GM19239 (cell line): ENCODE measurements at regions not wholly inside any gene's neighbourhood (a gene's known extent, or its start where the extent isn't known, plus 50 kb on each side); places are given as distances from the start of the nearest gene placed in this dataset.

ENCODE experiments used
- DNase-seq: peaks from one replicate; pipeline ENCODE4 v3.0.0; 2011; ENCODE audit warnings: low spot score; ENCODE audit not compliant: insufficient read length
- FAIRE-seq: peaks from 2 replicates; lab custom pipeline; 2011; peaks lifted over from hg19 to GRCh38; lab: Jason Lieb, UNC

GRCh38 chr2:239773228-239774141, 251.7 kb downstream of the NDUFA10 start:
- no peak for FAIRE-seq
- no peak for DNase-seq

DNA sequence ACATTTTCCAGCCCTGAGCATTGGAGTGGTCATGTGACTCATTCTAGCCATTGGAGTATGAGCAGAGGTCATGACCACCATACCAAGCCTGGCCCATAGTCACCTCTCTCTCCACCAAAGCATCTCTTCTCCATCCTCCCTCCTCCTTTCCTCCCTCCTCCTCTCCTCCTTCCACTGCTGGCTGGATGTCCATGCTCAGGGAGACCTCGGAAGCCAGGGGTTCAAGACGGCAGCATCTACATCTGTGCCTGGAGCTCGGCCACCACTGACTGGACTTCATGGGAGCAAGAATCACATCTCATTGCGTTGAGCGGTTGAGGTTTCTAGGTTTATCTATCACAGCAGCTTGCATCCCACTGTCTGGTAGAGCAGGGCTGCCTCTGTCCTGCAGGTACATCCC, 252.4 kb downstream of the NDUFA10 start:
- FAIRE-seq (no peak), DNase-seq (no peak)

DNA sequence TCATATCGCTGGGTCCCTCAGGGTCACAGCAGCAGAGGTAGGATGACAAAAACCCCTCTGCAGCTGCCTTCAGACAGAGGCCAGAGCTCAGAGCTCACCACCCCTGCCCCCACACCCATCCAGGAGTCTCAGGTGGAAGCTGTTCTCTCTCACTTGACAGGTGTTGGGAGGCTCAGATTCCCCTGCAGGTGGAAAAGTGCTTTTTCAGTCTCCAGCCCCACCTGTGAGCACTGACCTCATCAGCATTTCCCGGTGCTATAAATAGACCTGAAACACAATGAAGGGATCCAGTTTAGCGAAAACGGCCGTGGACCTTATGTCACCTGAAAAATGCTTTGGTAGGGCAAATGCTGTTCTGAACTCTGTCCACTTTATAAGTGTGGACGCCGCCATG, 254.9 kb downstream of the NDUFA10 start:
- FAIRE-seq (no peak), DNase-seq (no peak)

DNA sequence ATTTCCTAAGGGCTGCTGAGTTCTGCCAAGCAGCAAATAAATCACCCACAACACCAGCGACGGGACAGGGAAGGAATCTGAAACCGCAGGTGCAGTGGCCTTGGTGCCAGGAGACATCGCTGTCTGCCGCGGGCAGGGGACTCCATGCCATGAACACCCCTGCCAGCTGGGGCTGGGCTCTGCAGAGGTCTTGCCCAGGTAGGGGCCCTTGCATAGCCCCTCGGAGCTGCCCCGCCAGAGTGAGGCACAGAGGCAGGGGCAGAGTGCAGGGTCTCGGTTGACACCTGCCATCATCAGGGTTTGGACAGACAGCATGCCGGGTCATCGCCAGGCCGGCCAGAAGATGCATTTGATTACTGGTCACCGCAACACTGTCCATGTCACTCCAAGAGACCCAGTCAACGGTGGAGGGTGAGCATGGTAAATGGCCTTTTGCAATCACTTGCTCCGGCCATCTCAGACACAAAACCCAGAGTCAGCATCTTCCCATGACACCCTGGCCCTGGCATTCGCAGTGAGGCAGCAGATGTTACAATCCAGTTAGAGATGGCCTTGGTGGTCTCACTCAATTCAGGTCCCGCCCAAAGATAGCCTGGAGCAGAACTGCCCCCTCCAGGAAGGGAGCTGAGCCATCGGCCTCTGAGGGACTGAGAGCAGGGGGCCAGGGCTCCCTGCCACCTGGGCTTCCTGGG, 255.4 kb downstream of the NDUFA10 start:
- FAIRE-seq (no peak), DNase-seq (no peak)

- FAIRE-seq (no peak), DNase-seq (no peak)
Observed at GRCh38 chr2:239768907-239769553, 256.1 kb downstream of the NDUFA10 start.

- DNase-seq (no peak), FAIRE-seq (no peak)
Observed at GRCh38 chr2:239768031-239768790, 256.9 kb downstream of the NDUFA10 start.

DNA sequence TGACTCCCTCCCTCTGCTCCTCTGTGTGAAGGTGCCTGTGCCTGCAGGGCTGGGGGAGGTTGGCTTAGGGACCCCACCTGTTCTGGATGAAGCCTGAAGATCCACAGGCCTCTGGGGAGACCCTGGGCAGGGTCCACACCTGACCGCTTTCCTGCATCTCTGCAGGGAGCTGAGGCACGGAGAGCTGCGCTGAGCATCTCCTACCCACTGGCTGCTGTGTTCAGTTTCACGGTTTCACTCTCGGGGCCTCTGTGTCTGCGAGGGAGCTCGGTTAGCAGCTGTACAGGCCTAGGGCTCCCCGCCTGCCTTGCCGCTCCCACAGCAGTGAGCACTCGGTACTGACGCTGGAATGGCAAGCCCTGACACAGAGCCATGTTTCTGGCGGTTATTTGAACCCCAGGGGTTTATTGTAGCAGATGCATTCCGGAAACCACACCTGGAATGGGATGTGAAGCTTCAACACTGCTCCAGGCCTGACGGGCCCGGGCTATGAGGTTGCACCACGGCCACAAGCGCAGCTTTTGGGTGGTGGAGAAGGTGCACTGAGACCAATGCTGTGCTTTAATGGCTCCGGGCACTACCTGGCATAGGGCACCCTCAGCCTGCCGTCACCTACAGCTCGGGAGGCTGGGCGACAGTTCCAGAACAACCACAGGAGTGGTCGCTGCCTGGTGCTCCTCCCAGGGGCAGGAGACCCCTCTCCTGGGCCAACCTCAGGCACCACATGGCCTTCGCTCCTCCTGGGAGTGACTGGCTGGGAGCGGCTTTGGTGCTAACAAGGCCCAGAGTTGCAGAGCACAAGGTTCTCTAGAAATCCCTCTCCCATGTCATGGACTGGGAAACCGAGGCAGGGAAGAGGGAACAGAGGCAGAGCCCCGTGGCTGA, 257.9 kb downstream of the NDUFA10 start:
- DNase-seq (no peak), FAIRE-seq (no peak)

DNA sequence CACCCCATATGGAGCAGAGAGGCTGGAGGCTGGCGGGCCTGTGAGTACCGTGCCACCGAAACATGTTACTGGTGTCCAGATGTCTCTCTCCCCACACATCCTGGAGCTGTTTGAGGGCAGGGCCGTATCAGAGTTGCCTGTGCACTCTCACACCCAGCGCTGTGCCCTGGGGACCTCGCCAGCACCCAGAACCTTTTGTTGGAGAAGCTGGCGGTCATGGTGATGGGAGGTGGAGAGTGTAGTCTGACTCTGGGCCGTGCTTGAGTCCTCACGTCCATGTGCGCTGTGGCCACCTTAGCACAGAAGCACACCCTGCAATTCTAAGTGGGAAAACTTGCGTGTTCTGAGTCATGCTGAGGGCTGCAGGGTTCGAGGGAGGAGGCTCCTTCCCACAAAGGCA, 259.2 kb downstream of the NDUFA10 start:
- FAIRE-seq (no peak), DNase-seq (no peak)

- FAIRE-seq (no peak), DNase-seq (no peak)
Observed at GRCh38 chr2:239765076-239765845, 259.9 kb downstream of the NDUFA10 start.

GRCh38 chr2:239763433-239764097, 261.6 kb downstream of the NDUFA10 start:
- no peak for FAIRE-seq
- no peak for DNase-seq

GRCh38 chr2:239762655-239763269, 262.4 kb downstream of the NDUFA10 start:
- DNase-seq: no peak
- no peak for FAIRE-seq

- DNase-seq (no peak), FAIRE-seq (no peak)
Observed at GRCh38 chr2:239762106-239762505, 263.0 kb downstream of the NDUFA10 start.

DNA sequence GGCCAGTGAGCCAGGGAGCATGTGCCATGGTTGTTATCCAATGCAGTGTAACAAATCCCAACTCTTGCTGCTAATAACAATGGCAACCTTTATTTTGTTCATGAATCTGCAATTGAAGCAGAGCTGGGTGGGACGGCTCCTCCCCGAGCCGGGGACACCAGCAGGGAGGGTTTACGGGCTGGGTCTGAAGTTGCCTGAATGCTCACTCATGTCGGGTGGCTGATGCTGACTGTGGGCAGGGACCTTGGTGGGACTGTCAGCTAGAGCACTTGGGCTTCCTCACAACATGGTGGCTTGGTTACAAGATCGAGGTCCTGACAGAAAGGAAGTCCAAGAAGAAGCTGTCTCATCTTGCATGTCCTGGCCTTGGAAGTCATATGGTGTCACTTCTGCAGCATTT, 264.5 kb downstream of the NDUFA10 start:
- DNase-seq: no peak
- no peak for FAIRE-seq

- FAIRE-seq (no peak), DNase-seq (no peak)
Observed at GRCh38 chr2:239758279-239758877, 266.8 kb downstream of the NDUFA10 start.

GRCh38 chr2:239756790-239757760, 268.1 kb downstream of the NDUFA10 start:
- FAIRE-seq: no peak
- no peak for DNase-seq
